Omental fat pad (tissue), 3 donors: ENCODE measurements at regions not wholly inside any gene's neighbourhood (a gene's known extent, or its start where the extent isn't known, plus 50 kb on each side); places are given as distances from the start of the nearest gene placed in this dataset.
"Not testable (repeated sequence)": the region's sequence is repeated elsewhere in the genome, so short reads cannot be mapped to it uniquely, and the experiment has no call there.

Experiments
- ATAC-seq: fragments of 150-250 bp; one replicate; pipeline ENCODE4 v1.9.1; 2016; ENCODE audit warnings: mild to moderate bottlenecking, moderate library complexity; ENCODE audit not compliant: low FRiP score
- DNase-seq: peaks from one replicate; pipeline ENCODE4 v3.0.0-alpha.2; 2019; ENCODE audit warnings: low spot score
- TF ChIP-seq, protein P1 (sequence below), 3 donors: fragments of 450-650 bp; IDR thresholded peaks; one replicate each; pipeline ENCODE4 v1.5.1; 2016 to 2017; ENCODE audit warnings: antibody characterized with exemption in 3 of 3, mild to moderate bottlenecking in 3 of 3, moderate library complexity in 2 of 3

DNA sequence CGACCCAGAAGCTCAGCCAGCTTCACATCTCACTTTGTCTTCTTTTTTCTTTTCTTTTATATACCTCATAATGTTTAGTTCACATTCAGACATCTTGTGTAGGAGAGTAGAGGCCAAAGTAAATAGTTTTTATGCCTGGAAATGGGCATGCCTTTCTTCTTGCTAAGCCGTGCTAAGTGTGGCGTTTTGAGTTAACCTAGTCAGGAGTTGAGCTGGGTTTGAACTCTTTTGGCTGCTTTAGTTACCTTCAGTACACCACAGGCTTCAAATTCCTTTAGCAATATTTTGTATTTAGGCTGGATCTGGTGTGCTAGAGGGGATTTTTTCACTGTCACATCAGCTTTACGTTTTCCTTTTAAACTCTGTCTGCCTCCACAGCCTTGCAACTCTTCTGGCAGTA is 300.8 kb downstream of the ZNF674 start:
- TF ChIP-seq, protein P1, sequence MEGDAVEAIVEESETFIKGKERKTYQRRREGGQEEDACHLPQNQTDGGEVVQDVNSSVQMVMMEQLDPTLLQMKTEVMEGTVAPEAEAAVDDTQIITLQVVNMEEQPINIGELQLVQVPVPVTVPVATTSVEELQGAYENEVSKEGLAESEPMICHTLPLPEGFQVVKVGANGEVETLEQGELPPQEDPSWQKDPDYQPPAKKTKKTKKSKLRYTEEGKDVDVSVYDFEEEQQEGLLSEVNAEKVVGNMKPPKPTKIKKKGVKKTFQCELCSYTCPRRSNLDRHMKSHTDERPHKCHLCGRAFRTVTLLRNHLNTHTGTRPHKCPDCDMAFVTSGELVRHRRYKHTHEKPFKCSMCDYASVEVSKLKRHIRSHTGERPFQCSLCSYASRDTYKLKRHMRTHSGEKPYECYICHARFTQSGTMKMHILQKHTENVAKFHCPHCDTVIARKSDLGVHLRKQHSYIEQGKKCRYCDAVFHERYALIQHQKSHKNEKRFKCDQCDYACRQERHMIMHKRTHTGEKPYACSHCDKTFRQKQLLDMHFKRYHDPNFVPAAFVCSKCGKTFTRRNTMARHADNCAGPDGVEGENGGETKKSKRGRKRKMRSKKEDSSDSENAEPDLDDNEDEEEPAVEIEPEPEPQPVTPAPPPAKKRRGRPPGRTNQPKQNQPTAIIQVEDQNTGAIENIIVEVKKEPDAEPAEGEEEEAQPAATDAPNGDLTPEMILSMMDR (IDR thresholded peaks at IDR 0.05): no peak
- ATAC-seq: no peak
- DNase-seq: no peak

DNA sequence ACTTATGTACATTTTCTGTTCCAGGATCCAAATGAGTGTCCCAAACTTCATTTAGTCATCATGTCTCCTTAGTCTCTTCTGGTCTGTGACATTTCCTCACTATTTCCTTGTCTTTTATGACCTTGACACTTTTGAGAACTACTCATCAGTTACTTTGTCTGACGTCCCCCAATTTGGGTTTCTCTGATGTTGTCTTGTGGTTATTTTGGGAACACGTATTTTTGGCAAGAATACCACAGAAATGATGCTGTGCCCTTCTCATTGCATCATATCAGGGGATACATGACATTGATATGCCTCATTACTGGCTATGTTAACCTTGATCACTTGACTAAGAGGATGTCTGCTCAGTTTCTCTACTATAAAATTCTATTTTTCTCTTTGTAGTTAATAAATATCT is 308.8 kb downstream of the ZNF674 start:
- DNase-seq (no peak), ATAC-seq (no peak)
- TF ChIP-seq, protein P1 (IDR thresholded peaks at IDR 0.05): no peak

DNA sequence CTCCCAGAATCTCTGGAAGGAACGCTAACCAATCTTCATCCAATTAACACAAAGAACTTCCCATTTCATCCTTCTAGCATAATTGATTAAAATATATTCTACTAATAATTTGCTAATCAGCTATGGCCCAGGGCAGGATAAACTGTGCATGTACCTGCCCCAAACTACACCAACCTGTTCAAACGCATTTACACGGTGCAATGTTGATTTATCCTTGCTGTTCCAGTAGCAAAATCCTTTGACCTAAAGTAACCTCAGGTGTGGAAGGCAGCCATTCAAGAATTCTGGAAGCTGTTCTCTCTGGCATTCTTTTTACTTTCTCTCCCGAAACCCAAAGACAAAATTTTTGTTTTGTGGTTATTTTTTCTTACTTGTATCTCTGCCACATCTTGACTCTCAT is 309.4 kb downstream of the ZNF674 start:
- no peak for DNase-seq
- no peak for ATAC-seq
- TF ChIP-seq, protein P1 (IDR thresholded peaks at IDR 0.05): no peak

DNA sequence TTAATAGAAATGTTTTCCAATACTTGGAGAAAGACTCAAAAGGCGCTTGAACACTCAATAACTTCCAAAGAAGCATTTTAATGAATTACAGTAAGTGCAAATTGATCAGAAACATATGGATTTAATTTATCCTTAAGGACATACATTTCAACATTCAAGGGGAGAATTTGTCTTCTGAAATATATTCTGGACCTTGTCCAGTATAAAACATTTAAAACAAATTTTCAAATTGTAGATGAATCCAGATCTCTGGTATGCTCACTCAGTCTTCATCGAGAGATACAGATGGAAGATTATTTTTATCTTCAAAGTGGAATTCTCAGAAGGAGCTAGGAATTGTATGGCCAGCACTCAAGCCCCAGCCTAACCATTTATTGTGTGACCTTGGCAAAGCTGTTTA is 310.4 kb downstream of the ZNF674 start:
- ATAC-seq (no peak), DNase-seq (no peak)
- TF ChIP-seq, protein P1 (IDR thresholded peaks at IDR 0.05): no peak

DNA sequence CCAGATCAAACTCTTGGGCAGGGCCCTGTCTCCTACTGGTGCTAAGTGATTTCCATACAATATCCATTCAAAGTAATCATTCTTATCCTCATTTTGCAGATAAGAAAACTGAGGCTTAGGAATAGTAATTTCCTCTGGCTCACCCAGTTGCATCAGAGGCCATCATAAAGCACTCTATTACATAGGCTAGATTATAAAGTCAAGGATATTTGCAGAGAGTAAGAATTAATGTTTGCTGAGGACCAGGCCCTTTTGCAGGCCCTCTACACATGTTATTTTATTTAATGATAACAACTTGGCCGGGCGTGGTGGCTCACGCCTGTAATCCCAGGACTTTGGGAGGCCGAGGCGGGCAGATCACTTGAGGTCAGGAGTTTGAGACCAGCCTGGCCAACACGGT is 316.8 kb downstream of the ZNF674 start:
- DNase-seq (no peak), ATAC-seq (no peak)
- TF ChIP-seq, protein P1 (IDR thresholded peaks at IDR 0.05): no peak

DNA sequence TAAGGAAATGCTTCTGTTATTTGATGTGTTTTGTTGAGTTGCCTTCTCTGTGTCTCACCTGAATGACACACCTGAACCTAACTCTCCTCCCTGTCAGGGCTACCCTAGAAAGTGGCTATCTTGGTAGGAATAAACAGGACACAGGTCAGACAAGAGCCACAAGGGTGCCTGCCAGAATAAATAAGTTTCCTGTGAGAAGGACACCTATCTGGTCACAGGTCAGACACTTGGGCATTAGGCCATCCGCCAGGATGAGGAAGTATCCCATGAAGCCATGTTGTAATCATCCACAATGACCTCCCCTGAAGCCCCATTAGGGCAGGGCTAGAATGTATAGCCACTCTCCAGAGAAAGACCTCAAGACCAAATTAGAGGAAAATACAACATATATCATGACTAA is 318.8 kb downstream of the ZNF674 start:
- TF ChIP-seq, protein P1 (IDR thresholded peaks at IDR 0.05): no peak
- ATAC-seq (no peak), DNase-seq (no peak)

DNA sequence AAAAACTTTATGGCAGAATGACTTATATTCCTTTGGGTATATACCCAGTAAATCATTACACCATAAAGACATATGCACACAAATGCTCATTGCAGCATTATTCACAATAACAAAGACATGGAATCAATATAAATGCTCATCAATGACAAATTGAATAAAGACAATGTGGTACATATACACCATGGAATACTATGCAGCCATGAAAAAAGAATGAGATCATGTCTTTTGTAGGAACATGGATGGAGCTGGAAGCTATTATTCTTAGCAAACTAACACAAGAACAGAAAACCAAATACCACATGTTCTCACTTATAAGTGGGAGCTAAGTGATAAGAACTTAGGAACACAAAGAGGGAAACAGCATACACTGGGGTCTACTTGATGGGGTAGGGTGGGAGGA is 321.7 kb downstream of the ZNF674 start:
- DNase-seq, ATAC-seq: not testable (repeated sequence)

DNA sequence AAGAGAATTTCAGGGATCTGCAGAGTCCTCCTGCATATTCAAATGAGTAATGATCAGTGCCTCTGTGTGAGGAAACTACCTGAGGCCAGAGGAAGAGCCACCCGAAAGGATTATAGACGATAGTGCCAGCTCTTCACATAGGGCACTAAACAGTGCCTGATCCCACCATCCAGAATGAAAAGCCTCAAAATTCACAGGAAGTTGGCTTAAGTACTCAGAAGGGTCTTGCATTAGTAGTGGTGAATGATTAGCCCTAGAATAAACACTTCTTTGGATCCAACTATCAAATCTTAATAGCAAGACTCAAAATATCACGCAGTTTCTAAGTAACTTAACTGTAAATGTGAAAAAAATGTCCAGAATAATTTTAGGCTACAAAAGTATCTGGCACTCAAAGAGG is 324.4 kb downstream of the ZNF674 start:
- DNase-seq (no peak), ATAC-seq (no peak)
- TF ChIP-seq, protein P1 (IDR thresholded peaks at IDR 0.05): no peak
